HepG2 (cell line): ENCODE measurements at regions not wholly inside any gene's neighbourhood (a gene's known extent, or its start where the extent isn't known, plus 50 kb on each side); places are given as distances from the start of the nearest gene placed in this dataset.

Experiments
- ATAC-seq: fragments of 200-7000 bp; cut with Tn5 transposase; 3 replicates; pipeline ENCODE4 v1.9.1; 2020; ENCODE audit warnings: mild to moderate bottlenecking, moderate library complexity
- BruUV-seq: library from RNA; stranded (reverse); fragments of 400-500 nt; replicated peaks from 2 replicates; lab custom pipeline; 2021; lab: Mats Ljungman, UMichigan
- CTCF ChIA-PET: fragments of 300-600 bp; formaldehyde crosslinking; extraction: SDS; loops from one replicate; lab custom pipeline; 2021; ENCODE audit warnings: low total read pairs, inconsistent platforms, low intra/inter-chr PET ratio; lab: Yijun Ruan, JAX
- POLR2A ChIA-PET: fragments of 350-600 bp; sonication (Branson Sonifier 250); formaldehyde crosslinking; loops from one replicate; lab custom pipeline; 2020; ENCODE audit warnings: antibody characterized with exemption, inconsistent platforms; lab: Yijun Ruan, JAX
- DNase-seq: peaks from one replicate; pipeline ENCODE4 v3.0.0-alpha.2; 2015; ENCODE audit warnings: low spot score
- FAIRE-seq: peaks from 3 replicates; lab custom pipeline; 2011; peaks lifted over from hg19 to GRCh38; lab: Jason Lieb, UNC
- H2AFZ ChIP-seq: one replicate; pipeline ENCODE4 v1.6.1; 2011; ENCODE audit warnings: low read length, inconsistent platforms
- H3K27ac ChIP-seq: fragments of 300-600 bp; 3 replicates; pipeline ENCODE4 v1.8.0; 2011; ENCODE audit warnings: mixed run types, mild to moderate bottlenecking, mixed read lengths, low read length, inconsistent platforms; ENCODE audit not compliant: insufficient read depth; ENCODE audit errors: extremely low read length
- H3K27me3 ChIP-seq, 2 experiments: fragments of 200-600 bp in 1 of 2; 2 replicates in 1 of 2; 3 replicates in 1 of 2; pipeline versions ENCODE4 v1.6.0 to v1.8.0; 2011; ENCODE audit warnings: low read length in 2 of 2, mild to moderate bottlenecking in 2 of 2, moderate library complexity in 2 of 2, inconsistent platforms in 1 of 2; ENCODE audit not compliant: insufficient read depth in 2 of 2, control insufficient read depth in 1 of 2
- H3K36me3 ChIP-seq, 2 experiments: fragments of 200-600 bp in 1 of 2; replicated peaks in 1 of 2; 2 replicates in 1 of 2; 3 replicates in 1 of 2; pipeline versions ENCODE4 v1.5.1 to v1.8.0; 2011; ENCODE audit warnings: low read length in 2 of 2, inconsistent platforms in 1 of 2; ENCODE audit not compliant: insufficient read depth in 2 of 2, control insufficient read depth in 1 of 2
- H3K4me1 ChIP-seq: 2 replicates; pipeline ENCODE4 v1.5.1; 2012; ENCODE audit warnings: low read length, inconsistent platforms; ENCODE audit not compliant: insufficient read depth
- H3K4me2 ChIP-seq: 2 replicates; pipeline ENCODE4 v1.6.0; 2011; ENCODE audit warnings: low read depth, low read length, inconsistent platforms
- H3K4me3 ChIP-seq, 3 experiments: fragments of 200-600 bp in 1 of 3; sonication (generic), shearing (Covaris generic) in 1 of 3; replicated peaks in 1 of 3; 2 replicates each; pipeline ENCODE4 v1.5.1; 2011 to 2016; ENCODE audit warnings: low read length in 3 of 3, inconsistent platforms in 2 of 3, low read depth in 2 of 3, mild to moderate bottlenecking in 2 of 3, control low read depth in 1 of 3, mixed read lengths in 1 of 3; ENCODE audit not compliant: insufficient read depth in 1 of 3
- H3K79me2 ChIP-seq: one replicate; pipeline ENCODE4 v1.6.1; 2011; ENCODE audit warnings: low read length, inconsistent platforms; ENCODE audit not compliant: insufficient read depth
- H3K9ac ChIP-seq: 2 replicates; pipeline ENCODE4 v1.6.0; 2011; ENCODE audit warnings: mild to moderate bottlenecking, low read depth, low read length, inconsistent platforms; ENCODE audit not compliant: insufficient read depth
- H3K9me3 ChIP-seq: 2 replicates; pipeline ENCODE4 v1.5.1; 2012; ENCODE audit warnings: mild to moderate bottlenecking, low read length
- H4K20me1 ChIP-seq: 2 replicates; pipeline ENCODE4 v1.6.0; 2011; ENCODE audit warnings: inconsistent platforms, mild to moderate bottlenecking, low read length, moderate library complexity; ENCODE audit not compliant: insufficient read depth
- ATF7 ChIP-seq, 2 experiments: fragments of 450-650 bp in 1 of 2; sonication (generic) in 1 of 2; formaldehyde crosslinking in 1 of 2; IDR thresholded peaks; 2 replicates each; pipeline versions ENCODE4 v1.4.0 to v1.6.1; 2016 to 2020; ENCODE audit warnings: antibody characterized with exemption in 1 of 2, mild to moderate bottlenecking in 1 of 2, missing genetic modification reagents in 1 of 2
- ATF7-NPFF ChIP-seq: sonication (generic); formaldehyde crosslinking; IDR thresholded peaks from 2 replicates; pipeline ENCODE4 v1.8.1; 2023; ENCODE audit warnings: mild to moderate bottlenecking, low read depth, missing genetic modification reagents, moderate library complexity
- DMAP1 ChIP-seq: IDR thresholded peaks from 2 replicates; pipeline ENCODE4 v1.6.1; 2016
- FOXA1 ChIP-seq, 2 experiments: fragments of 450-650 bp in 1 of 2; sonication (generic) in 1 of 2; formaldehyde crosslinking in 1 of 2; IDR thresholded peaks; 2 replicates each; pipeline versions ENCODE4 v1.4.0 to v1.6.1; 2016 to 2020; ENCODE audit warnings: missing genetic modification reagents in 1 of 2
- GFI1 ChIP-seq: sonication (generic); formaldehyde crosslinking; IDR thresholded peaks from 2 replicates; pipeline ENCODE4 v1.5.0; 2020; ENCODE audit warnings: missing genetic modification reagents, mild to moderate bottlenecking, borderline replicate concordance
- MIER3 ChIP-seq: IDR thresholded peaks from 2 replicates; pipeline ENCODE4 v1.6.1; 2016; ENCODE audit warnings: missing compliant biosample characterization, borderline replicate concordance
- TEAD3 ChIP-seq: optimal IDR thresholded peaks from 2 replicates; pipeline ENCODE3; 2016; ENCODE audit warnings: borderline replicate concordance
- TGIF2 ChIP-seq: IDR thresholded peaks from 2 replicates; pipeline ENCODE4 v1.6.1; 2016; ENCODE audit warnings: control low read depth, missing compliant biosample characterization
- U2AF1 ChIP-seq: fragments of 200-400 bp; formaldehyde crosslinking; optimal IDR thresholded peaks from 2 replicates; pipeline ENCODE3; 2017; ENCODE audit warnings: mild to moderate bottlenecking, low read depth, low read length
- ZNF761 ChIP-seq: sonication (generic); formaldehyde crosslinking; conservative IDR thresholded peaks from 2 replicates; pipeline ENCODE4 v1.4.0; 2020; ENCODE audit warnings: mild to moderate bottlenecking, missing genetic modification reagents
- ZNF878 ChIP-seq: sonication (generic); formaldehyde crosslinking; IDR thresholded peaks from 2 replicates; pipeline ENCODE4 v1.8.1; 2023; ENCODE audit warnings: mild to moderate bottlenecking, missing genetic modification reagents, moderate library complexity
- WGBS: methylation state at CpG from one replicate; pipeline ENCODE4 v1.1.6; 2017; ENCODE audit warnings: low lambda C conversion rate; 5-methylcytosine and 5-hydroxymethylcytosine counted together
- in situ Hi-C: cut with HindIII; loops from 2 replicates; pipeline ENCODE4 v1.10.0; 2017; ENCODE audit warnings: low pct_unique_long_range_greater_than_20kb; ENCODE audit not compliant: extremely low pct_ligation_motif_present
- intact Hi-C: fragments of 100-400 bp; cut with micrococcal nuclease; formaldehyde crosslinking; loops from one replicate; pipeline ENCODE4 v1.10.0; 2022; ENCODE audit not compliant: unreplicated experiment
- TF ChIP-seq, protein P1 (sequence below): sonication (generic); formaldehyde crosslinking; IDR thresholded peaks from 2 replicates; pipeline ENCODE4 v1.5.0; 2020; ENCODE audit warnings: missing genetic modification reagents, mild to moderate bottlenecking, borderline replicate concordance
- TF ChIP-seq, protein P2 (sequence below): sonication (generic); formaldehyde crosslinking; IDR thresholded peaks from 2 replicates; pipeline ENCODE4 v1.5.0; 2020; ENCODE audit warnings: missing genetic modification reagents, mild to moderate bottlenecking, borderline replicate concordance
- TF ChIP-seq, protein P3 (sequence below): sonication (generic); formaldehyde crosslinking; IDR thresholded peaks from 2 replicates; pipeline ENCODE4 v1.4.0; 2020; ENCODE audit warnings: mild to moderate bottlenecking, low read depth, missing genetic modification reagents
- TF ChIP-seq, protein P4 (sequence below): sonication (generic); formaldehyde crosslinking; IDR thresholded peaks from 2 replicates; pipeline ENCODE4 v1.8.0; 2022; ENCODE audit warnings: mild to moderate bottlenecking, missing genetic modification reagents, borderline replicate concordance

DNA sequence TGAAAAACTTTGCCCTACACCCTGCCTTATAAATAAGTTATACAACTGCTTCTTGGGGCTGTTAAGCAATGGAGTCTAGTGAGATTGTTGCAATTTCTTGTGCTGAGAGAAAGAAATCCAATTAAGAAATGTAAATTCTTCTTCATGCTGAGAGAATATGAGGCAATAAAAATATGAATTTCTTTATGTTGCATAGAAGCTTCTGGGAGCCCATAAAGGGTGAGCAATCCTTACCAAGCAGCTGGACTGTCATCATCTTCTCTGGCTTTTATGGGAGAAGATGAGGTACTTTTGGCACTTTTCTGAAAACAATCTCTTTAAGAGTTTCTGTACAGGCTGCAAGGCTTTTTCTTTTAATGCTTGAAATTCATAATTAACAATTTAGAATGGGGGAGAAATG lies 204.3 kb downstream of the DMRTA1 start (continued):
- TF ChIP-seq ATF7-NPFF (CRISPR knock-in tag), result no peak
- TF ChIP-seq ZNF761 (CRISPR knock-in tag), result no peak

DNA sequence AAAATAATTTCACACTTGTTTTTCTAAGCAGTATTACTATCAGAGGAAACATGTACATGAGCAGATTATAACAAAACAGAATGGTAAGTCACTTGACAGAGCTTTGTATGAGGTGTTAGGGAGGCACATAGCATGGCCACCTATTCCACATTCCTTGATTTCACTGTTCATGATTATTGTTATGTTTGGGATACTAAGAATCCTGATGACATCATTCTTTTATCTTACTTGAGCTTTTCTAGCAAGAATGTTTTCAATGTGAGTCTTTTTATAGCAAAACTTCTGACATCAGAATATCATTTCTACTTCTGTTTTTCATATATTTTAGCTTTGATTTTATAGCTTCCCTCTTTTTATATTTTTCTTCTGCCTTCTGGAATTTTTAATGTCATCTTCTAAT lies 208.2 kb downstream of the DMRTA1 start:
- Histone ChIP-seq H4K20me1 (no peaks in the 10 kb centered on the region), H3K4me2 (no peak overlapping the region), H3K79me2 (no peaks in the 10 kb centered on the region), H3K4me3 (no peak overlapping the region), H3K9me3 (peaks cover 16% of the 10 kb centered on the region), H3K27me3 (no peaks in the 10 kb centered on the region), H3K9ac (no peak overlapping the region), H3K36me3 (no peaks in the 10 kb centered on the region), H3K27ac (no peak overlapping the region), H3K4me1 (no peaks in the 10 kb centered on the region), H2AFZ (no peak overlapping the region)
- ChIA-PET CTCF (no interaction called here), POLR2A (no interaction called here)
- intact Hi-C loops (no loop called here), in situ Hi-C loops (no loop called here)
- no TSS peak for BruUV-seq
- FAIRE-seq, result no peak
- no peak for DNase-seq
- TF ChIP-seq FOXA1 (IDR thresholded peaks at IDR 0.05) (no peak), FOXA1 (CRISPR knock-in tag; IDR thresholded peaks at IDR 0.05) (no peak), TEAD3 (CRISPR knock-in tag) (no peak), ATF7 (IDR thresholded peaks at IDR 0.05) (peak; percentile 92), ATF7 (CRISPR knock-in tag; IDR thresholded peaks at IDR 0.05) (no peak)
- ATAC-seq, result no peak

DNA sequence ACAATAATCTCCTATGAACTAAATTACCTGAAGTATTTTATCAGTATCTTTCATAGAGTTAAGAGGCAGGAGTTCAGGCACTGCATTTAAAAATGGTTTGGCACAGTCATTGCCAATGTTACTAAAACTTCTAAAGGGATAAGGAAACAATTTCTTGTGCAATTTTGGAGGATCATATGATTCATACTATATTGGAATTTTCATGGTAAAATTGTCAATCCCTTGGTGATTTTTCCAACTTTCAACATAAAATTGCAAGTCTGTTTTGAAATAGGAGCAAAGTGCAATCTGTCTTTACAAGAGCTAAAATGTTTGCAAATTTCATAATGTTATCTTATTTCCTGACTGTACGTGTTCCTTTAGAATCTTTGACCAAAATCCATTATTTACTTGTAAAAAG lies 211.1 kb downstream of the DMRTA1 start:
- H3K9me3 ChIP-seq, result peaks cover 16% of the 10 kb centered on the region
- POLR2A ChIA-PET, result no interaction called here
- H2AFZ ChIP-seq, result no peak overlapping the region
- H3K36me3 ChIP-seq, result no peaks in the 10 kb centered on the region
- in situ Hi-C loops (no loop called here), intact Hi-C loops (no loop called here)
- H3K9ac ChIP-seq, result no peak overlapping the region
- 8% methylated on average over 1 of the region's 1 CpG for WGBS
- H4K20me1 ChIP-seq, result no peaks in the 10 kb centered on the region
- H3K4me3 ChIP-seq, result no peak overlapping the region
- CTCF ChIA-PET, result no interaction called here
- no peak overlapping the region for H3K27ac ChIP-seq
- no peak overlapping the region for H3K4me2 ChIP-seq
- no TSS peak for BruUV-seq
- FAIRE-seq, result no peak
- H3K27me3 ChIP-seq, result no peaks in the 10 kb centered on the region
- H3K4me1 ChIP-seq, result no peaks in the 10 kb centered on the region
- no peak for ATAC-seq
- no peak for DNase-seq
- H3K79me2 ChIP-seq, result no peaks in the 10 kb centered on the region
- TF ChIP-seq, protein P1, sequence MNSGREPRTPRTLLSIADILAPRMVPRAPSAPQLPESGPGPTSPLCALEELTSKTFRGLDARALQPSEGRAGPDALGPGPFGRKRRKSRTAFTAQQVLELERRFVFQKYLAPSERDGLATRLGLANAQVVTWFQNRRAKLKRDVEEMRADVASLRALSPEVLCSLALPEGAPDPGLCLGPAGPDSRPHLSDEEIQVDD, result no peak
- TF ChIP-seq ZNF878 (CRISPR knock-in tag) (no peak), TGIF2 (CRISPR knock-in tag) (no peak), GFI1 (CRISPR knock-in tag) (no peak), DMAP1 (CRISPR knock-in tag) (no peak), MIER3 (CRISPR knock-in tag) (no peak), U2AF1 (no peak)
- TF ChIP-seq, protein P2, sequence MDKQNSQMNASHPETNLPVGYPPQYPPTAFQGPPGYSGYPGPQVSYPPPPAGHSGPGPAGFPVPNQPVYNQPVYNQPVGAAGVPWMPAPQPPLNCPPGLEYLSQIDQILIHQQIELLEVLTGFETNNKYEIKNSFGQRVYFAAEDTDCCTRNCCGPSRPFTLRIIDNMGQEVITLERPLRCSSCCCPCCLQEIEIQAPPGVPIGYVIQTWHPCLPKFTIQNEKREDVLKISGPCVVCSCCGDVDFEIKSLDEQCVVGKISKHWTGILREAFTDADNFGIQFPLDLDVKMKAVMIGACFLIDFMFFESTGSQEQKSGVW (CRISPR knock-in tag), result no peak
- TF ChIP-seq, protein P3, sequence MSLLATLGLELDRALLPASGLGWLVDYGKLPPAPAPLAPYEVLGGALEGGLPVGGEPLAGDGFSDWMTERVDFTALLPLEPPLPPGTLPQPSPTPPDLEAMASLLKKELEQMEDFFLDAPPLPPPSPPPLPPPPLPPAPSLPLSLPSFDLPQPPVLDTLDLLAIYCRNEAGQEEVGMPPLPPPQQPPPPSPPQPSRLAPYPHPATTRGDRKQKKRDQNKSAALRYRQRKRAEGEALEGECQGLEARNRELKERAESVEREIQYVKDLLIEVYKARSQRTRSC (CRISPR knock-in tag), result no peak
- TF ChIP-seq, protein P4, sequence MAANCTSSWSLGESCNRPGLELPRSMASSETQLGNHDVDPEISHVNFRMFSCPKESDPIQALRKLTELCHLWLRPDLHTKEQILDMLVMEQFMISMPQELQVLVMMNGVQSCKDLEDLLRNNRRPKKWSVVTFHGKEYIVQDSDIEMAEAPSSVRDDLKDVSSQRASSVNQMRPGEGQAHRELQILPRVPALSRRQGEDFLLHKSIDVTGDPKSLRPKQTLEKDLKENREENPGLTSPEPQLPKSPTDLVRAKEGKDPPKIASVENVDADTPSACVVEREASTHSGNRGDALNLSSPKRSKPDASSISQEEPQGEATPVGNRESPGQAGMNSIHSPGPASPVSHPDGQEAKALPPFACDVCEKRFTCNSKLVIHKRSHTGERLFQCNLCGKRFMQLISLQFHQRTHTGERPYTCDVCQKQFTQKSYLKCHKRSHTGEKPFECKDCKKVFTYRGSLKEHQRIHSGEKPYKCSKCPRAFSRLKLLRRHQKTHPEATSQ (CRISPR knock-in tag), result no peak
